Panc1 (cell line): ENCODE measurements at regions not wholly inside any gene's neighbourhood (a gene's known extent, or its start where the extent isn't known, plus 50 kb on each side); places are given as distances from the start of the nearest gene placed in this dataset.

Source experiments
- ATAC-seq: fragments of 200-7000 bp; cut with Tn5 transposase; 2 replicates; pipeline ENCODE4 v1.9.1; 2020; ENCODE audit warnings: mild to moderate bottlenecking, moderate library complexity
- BruUV-seq: library from RNA; stranded (reverse); fragments of 400-500 nt; replicated peaks from 2 replicates; lab custom pipeline; 2021; lab: Mats Ljungman, UMichigan
- CTCF ChIA-PET: fragments of 300-600 bp; sonication (Branson Sonifier 250); formaldehyde crosslinking; loops from one replicate; lab custom pipeline; 2022; ENCODE audit warnings: antibody characterized with exemption; lab: Charles Lee
- POLR2A ChIA-PET: fragments of 300-600 bp; sonication (Branson Sonifier 250); formaldehyde crosslinking; loops from one replicate; lab custom pipeline; 2022; ENCODE audit warnings: antibody characterized with exemption; lab: Charles Lee
- DNase-seq: peaks from one replicate; pipeline ENCODE4 v3.0.0-alpha.2; 2010; ENCODE audit warnings: low read depth, low spot score
- H3K27ac ChIP-seq: 2 replicates; pipeline ENCODE4 v1.5.1; 2011; ENCODE audit warnings: mild to moderate bottlenecking, low read length, inconsistent platforms
- H3K27me3 ChIP-seq: fragments of 200-500 bp; sonication (Bioruptor generic); 2 replicates; pipeline ENCODE4 v1.6.0; 2014; ENCODE audit warnings: low read length, inconsistent platforms; ENCODE audit not compliant: control insufficient read depth, insufficient read depth
- H3K36me3 ChIP-seq: fragments of 200-500 bp; sonication (Bioruptor generic); 2 replicates; pipeline ENCODE4 v1.5.1; 2014; ENCODE audit warnings: inconsistent platforms, mild to moderate bottlenecking, low read length, moderate library complexity; ENCODE audit not compliant: control insufficient read depth, insufficient read depth
- H3K4me1 ChIP-seq: 2 replicates; pipeline ENCODE4 v1.5.1; 2011; ENCODE audit warnings: inconsistent platforms, mild to moderate bottlenecking, low read length, moderate library complexity; ENCODE audit not compliant: control insufficient read depth, insufficient read depth
- H3K4me3 ChIP-seq, 2 experiments: 2 replicates each; pipeline ENCODE4 v1.5.1; 2011 to 2012; ENCODE audit warnings: low read depth in 2 of 2, low read length in 2 of 2, mild to moderate bottlenecking in 2 of 2, inconsistent platforms in 1 of 2, moderate library complexity in 1 of 2
- H3K9me3 ChIP-seq: fragments of 200-500 bp; sonication (Bioruptor generic); 2 replicates; pipeline ENCODE4 v1.5.1; 2014; ENCODE audit warnings: low read depth, mild to moderate bottlenecking, inconsistent platforms, low read length, moderate library complexity; ENCODE audit not compliant: control insufficient read depth, insufficient read depth
- POLR2AphosphoS5 ChIP-seq: IDR thresholded peaks from 2 replicates; pipeline ENCODE4 v1.6.1; 2012; ENCODE audit warnings: mild to moderate bottlenecking, low read depth, low read length, moderate library complexity
- SIN3A ChIP-seq: IDR thresholded peaks from 2 replicates; pipeline ENCODE4 v1.6.1; 2012; ENCODE audit warnings: low read depth, mild to moderate bottlenecking, low read length, moderate library complexity, borderline replicate concordance; ENCODE audit not compliant: insufficient read depth
- TCF7L2 ChIP-seq: IDR thresholded peaks from 2 replicates; pipeline ENCODE4 v1.6.1; 2011; ENCODE audit warnings: mild to moderate bottlenecking, low read depth, low read length, inconsistent platforms
- in situ Hi-C: cut with HindIII; loops from 2 replicates; pipeline ENCODE4 v1.10.0; 2016; ENCODE audit warnings: low sequenced_read_pairs, low pct_unique_long_range_greater_than_20kb
- intact Hi-C: fragments of 100-400 bp; cut with micrococcal nuclease; formaldehyde crosslinking; loops from one replicate; pipeline ENCODE4 v1.10.0; 2022; ENCODE audit not compliant: unreplicated experiment
- TF ChIP-seq, protein P1 (sequence below): fragments of 450-650 bp; IDR thresholded peaks from 2 replicates; pipeline ENCODE4 v1.5.1; 2017; ENCODE audit warnings: mild to moderate bottlenecking
- TF ChIP-seq, protein P2 (sequence below), 2 experiments: IDR thresholded peaks; 2 replicates each; pipeline ENCODE4 v1.6.1; 2011 to 2012; ENCODE audit warnings: low read depth in 2 of 2, control low read depth in 1 of 2, low read length in 1 of 2, mild to moderate bottlenecking in 1 of 2, moderate library complexity in 1 of 2; ENCODE audit not compliant: insufficient read depth in 1 of 2

GRCh38 chr11:69429716-69430491, 51.6 kb upstream of the LINC01488 start:
- CTCF ChIA-PET, result no interaction called here
- Histone ChIP-seq H3K36me3 (no peaks in the 10 kb centered on the region), H3K4me3 (no peak overlapping the region), H3K27me3 (no peaks in the 10 kb centered on the region), H3K27ac (no peak overlapping the region), H3K4me1 (peaks cover 13% of the 10 kb centered on the region), H3K9me3 (peaks cover 1% of the 10 kb centered on the region)
- TF ChIP-seq TCF7L2, result no peak
- TF ChIP-seq, protein P1, sequence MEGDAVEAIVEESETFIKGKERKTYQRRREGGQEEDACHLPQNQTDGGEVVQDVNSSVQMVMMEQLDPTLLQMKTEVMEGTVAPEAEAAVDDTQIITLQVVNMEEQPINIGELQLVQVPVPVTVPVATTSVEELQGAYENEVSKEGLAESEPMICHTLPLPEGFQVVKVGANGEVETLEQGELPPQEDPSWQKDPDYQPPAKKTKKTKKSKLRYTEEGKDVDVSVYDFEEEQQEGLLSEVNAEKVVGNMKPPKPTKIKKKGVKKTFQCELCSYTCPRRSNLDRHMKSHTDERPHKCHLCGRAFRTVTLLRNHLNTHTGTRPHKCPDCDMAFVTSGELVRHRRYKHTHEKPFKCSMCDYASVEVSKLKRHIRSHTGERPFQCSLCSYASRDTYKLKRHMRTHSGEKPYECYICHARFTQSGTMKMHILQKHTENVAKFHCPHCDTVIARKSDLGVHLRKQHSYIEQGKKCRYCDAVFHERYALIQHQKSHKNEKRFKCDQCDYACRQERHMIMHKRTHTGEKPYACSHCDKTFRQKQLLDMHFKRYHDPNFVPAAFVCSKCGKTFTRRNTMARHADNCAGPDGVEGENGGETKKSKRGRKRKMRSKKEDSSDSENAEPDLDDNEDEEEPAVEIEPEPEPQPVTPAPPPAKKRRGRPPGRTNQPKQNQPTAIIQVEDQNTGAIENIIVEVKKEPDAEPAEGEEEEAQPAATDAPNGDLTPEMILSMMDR, result no peak
- TF ChIP-seq, protein P2, sequence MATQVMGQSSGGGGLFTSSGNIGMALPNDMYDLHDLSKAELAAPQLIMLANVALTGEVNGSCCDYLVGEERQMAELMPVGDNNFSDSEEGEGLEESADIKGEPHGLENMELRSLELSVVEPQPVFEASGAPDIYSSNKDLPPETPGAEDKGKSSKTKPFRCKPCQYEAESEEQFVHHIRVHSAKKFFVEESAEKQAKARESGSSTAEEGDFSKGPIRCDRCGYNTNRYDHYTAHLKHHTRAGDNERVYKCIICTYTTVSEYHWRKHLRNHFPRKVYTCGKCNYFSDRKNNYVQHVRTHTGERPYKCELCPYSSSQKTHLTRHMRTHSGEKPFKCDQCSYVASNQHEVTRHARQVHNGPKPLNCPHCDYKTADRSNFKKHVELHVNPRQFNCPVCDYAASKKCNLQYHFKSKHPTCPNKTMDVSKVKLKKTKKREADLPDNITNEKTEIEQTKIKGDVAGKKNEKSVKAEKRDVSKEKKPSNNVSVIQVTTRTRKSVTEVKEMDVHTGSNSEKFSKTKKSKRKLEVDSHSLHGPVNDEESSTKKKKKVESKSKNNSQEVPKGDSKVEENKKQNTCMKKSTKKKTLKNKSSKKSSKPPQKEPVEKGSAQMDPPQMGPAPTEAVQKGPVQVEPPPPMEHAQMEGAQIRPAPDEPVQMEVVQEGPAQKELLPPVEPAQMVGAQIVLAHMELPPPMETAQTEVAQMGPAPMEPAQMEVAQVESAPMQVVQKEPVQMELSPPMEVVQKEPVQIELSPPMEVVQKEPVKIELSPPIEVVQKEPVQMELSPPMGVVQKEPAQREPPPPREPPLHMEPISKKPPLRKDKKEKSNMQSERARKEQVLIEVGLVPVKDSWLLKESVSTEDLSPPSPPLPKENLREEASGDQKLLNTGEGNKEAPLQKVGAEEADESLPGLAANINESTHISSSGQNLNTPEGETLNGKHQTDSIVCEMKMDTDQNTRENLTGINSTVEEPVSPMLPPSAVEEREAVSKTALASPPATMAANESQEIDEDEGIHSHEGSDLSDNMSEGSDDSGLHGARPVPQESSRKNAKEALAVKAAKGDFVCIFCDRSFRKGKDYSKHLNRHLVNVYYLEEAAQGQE (IDR thresholded peaks at IDR 0.05; ENCODE audit: insufficient read depth in 1 of 2, low read depth in 2 of 2, low read length in 1 of 2), result no peak
- no peak for TF ChIP-seq POLR2AphosphoS5
- TF ChIP-seq SIN3A, result no peak
- DNase-seq (no peak), ATAC-seq (no peak)
- in situ Hi-C loops (no loop called here), intact Hi-C loops (no loop called here)
- no TSS peak for BruUV-seq
- POLR2A ChIA-PET, result no interaction called here

- ATAC-seq, result no peak
- ChIA-PET CTCF (no interaction called here), POLR2A (no interaction called here)
- no peak for DNase-seq
- intact Hi-C loops, result no loop called here
- no peaks in the 10 kb centered on the region for H3K27me3 ChIP-seq
- TF ChIP-seq, protein P2 (IDR thresholded peaks at IDR 0.05; ENCODE audit: insufficient read depth in 1 of 2, low read depth in 2 of 2, low read length in 1 of 2), result no peak
- TF ChIP-seq, protein P1, result no peak
- TF ChIP-seq POLR2AphosphoS5 (no peak), SIN3A (no peak), TCF7L2 (no peak)
- peaks cover 13% of the 10 kb centered on the region for H3K4me1 ChIP-seq
- BruUV-seq, result no TSS peak
- no peak overlapping the region for H3K4me3 ChIP-seq
- H3K27ac ChIP-seq, result no peak overlapping the region
- in situ Hi-C loops, result no loop called here
- no peaks in the 10 kb centered on the region for H3K36me3 ChIP-seq
- no peaks in the 10 kb centered on the region for H3K9me3 ChIP-seq
Measured at GRCh38 chr11:69430566-69430965, 50.9 kb upstream of the LINC01488 start.
